HG02642 (cell line): ENCODE measurements at regions not wholly inside any gene's neighbourhood (a gene's known extent, or its start where the extent isn't known, plus 50 kb on each side); places are given as distances from the start of the nearest gene placed in this dataset.

Experiments
- ATAC-seq: cut with Tn5 transposase; IDR thresholded peaks from one replicate; pipeline ENCODE4 v1.9.1; 2021; ENCODE audit warnings: mild to moderate bottlenecking; ENCODE audit not compliant: unreplicated experiment, poor library complexity

DNA sequence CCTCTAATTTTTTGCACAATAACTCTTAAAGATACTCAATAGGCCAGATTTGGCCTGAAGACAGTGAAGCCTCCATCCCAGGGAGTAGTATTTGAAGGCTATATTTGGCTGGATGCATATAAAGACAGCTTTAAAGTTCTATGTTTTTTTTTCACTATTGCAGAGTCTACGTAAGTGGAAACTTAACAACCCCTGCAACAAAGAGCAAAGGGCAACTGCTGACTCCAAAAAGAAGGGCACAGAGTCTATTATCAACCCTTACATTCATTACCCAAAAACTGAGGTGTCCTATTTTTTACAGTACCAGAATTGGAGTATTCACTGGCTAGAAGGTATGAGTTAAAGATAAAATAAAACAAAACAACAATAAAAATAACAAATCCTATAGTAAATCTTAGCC, 329.8 kb upstream of the PKN2 start:
- no peak for ATAC-seq

DNA sequence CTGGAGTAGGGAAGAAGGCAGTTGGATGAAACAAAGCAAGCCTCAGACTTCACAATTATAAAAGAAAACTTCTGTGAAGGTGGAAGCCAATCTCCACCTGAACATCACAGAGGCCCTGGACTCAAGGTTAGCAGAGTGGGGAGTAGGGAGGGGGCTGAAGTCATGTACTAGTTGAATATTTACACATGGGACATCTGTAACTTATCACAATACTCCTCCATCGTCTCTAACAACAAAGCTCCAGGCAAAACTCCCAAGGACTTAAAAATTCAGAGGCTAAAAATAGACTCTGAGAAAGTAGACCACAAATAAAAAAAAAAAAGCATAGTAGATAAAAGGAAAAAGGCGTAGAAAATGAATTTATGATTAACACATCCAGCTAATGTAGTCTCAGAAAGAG, 326.3 kb upstream of the PKN2 start:
- no peak for ATAC-seq

DNA sequence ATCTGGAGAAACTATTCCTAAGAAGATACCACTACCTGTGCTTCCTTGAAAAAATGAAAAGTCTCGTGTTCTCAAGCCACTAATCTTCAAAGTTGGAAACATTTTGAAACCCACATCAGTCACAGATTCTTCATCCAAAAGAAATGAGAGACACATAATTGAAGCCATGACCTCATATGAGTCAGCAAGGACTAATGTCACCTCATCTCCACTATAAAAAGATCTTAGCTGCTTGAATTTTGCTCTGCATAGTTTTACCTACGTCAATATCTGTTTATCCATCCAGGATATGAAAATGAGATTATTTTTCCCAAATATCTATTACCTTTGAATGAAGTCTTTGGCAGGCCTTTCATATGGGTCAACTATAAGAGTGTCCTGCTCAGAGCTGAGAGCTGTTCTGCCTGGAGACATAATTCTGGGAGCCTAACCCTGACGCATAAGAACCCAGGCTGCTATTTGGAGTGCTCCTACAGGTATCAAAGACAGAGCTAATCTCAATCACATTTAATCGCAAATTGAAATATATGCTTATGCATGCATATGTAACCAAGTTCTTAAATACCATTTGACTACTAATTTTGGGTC, 312.5 kb upstream of the PKN2 start:
- no peak for ATAC-seq

DNA sequence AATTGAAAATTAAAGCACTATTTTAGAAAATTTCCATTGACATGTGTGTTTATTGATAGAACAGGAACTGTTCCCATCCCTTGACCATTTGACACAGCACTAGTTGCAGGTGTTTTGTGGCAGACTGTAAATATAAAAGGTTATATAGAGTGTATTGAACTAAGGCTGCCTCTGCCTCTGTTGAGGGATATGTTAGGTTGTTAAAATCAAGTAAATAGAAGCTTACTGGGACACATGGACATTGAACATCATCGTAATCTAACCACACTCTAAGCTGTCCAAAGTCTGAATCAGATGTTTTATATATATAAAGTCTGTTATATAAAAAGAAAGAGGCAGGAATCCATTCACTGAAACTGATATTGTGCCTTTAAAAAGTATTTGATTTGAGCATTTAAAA, 308.1 kb upstream of the PKN2 start:
- no peak for ATAC-seq

DNA sequence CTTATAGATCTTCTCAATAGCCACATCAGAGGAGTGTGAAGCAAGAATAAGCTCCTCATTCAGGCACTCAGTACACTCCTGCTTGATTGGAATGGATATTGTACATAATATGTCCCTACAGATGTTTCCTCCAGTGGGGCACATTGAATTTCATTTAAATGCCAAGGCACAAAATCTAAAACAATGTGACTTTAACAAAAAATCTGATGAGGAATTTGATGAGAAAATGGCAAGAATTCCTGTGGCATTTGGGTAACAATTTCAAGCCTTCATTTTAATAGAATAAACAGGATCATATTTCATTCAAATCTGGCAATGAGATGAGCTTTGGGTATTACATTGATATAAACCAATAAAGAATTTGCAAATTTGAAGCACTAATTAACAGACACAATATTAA, 307.7 kb upstream of the PKN2 start:
- no peak for ATAC-seq

DNA sequence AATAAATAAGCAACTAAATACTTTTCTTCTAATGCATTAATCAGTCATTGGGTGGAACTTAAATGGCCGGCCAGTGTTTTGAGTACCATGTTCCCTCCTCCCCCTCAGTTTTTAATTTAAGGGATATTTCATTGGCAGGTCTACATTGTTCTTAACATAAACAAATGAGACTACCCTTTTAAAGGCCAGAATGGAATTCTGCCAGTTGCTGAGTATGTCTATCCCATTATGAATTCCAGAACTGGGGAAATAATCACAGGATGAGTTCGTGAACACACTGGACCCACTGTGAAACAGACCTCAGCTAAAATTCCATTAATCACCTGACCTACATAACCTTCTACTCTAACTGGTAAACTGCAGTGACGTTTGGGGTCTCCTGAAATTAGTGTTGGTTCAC, 305.5 kb upstream of the PKN2 start:
- no peak for ATAC-seq

DNA sequence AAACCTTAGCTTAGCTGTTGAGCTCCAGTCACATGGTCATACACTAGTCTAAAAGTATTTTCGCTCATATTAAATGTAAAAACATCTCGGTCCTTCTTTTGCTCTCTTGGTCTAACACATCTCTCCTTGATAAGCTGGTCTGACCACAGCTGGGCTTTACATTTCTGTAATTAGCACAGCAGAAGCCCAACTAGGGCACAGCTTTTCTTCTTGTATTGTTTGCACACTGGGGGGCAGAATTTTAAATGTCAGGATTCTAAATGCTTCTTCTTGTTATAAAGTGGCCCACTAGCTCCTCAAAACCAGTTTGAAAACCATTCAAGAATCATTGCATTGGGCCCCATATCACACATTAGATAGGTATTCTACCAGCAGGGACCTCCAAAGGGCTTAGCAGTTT, 289.1 kb upstream of the PKN2 start:
- no peak for ATAC-seq

DNA sequence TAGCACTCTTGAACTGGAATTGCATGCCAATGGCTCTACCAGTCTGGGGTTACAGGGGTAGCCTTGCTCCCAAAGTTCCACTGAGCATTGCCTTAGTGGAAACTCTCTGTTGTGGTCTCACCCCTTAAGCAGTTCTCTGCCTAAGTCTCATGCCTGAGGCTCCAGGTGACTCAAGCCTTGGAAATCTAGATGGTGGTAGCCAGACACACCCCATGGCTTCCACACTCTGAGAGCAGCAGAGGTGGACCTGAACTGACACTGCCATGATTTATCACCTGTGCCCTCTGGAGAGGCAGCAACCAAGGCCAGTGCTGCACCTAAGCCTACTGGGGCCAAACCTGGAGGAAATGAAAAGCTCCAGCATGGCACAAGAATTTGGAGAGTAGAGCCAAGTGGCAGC, 285.7 kb upstream of the PKN2 start:
- no peak for ATAC-seq

DNA sequence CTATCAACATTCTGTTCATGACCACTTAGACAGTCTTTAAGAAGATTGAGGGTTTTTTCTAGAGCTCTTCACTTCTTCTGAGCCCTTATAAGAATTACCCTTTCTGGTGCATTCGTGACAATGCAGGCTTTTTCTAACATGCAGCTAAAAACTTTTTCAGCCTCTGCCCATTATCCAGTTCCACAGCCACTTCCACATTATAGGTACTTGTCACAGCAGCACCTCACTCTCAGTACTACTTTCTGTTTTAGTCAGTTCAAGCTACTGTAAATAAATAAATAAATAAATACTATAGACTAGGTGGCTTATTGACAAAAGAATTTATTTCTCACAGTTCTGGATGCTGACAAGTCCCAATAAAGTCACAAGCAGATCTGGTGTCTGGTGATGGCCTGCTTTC, 284.4 kb upstream of the PKN2 start:
- peak; percentile 80 for ATAC-seq

DNA sequence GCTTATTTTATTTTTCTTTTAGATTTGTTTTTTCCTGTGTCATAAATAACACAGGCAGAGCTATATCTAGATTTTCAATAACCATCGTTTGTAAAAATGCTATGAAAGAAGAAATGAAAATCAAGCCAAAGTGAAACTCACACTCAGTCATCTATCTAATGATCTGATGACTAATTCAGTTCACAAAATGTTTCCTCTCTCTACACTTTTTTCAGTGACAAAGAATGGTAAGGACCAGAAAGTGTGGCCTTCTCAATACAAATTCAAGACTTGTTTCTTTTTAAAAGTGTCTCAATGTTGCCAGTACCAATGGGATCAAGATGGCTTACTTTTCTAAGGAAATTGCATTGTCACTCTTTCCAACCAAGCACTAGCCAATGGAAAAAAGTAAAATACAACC, 282.8 kb upstream of the PKN2 start:
- ATAC-seq: peak; percentile 84

DNA sequence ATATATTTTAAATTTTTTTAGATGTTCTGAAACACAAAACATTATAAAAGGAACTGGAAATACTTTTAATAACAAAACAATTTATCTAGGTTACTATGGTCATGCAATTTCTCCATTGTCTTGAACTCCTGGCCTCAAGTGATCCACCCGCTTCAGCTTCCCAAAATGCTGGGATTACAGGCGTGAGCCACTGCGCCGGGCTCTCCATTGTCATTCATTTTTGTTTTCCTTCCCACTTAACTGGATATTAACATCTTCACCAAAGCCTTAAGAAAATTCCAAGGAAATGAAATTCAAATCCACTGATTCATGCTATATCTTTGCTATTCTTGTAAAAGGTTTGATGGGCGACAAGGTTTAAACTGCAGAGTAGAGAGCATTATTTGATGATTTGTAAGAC, 279.5 kb upstream of the PKN2 start:
- no peak for ATAC-seq

DNA sequence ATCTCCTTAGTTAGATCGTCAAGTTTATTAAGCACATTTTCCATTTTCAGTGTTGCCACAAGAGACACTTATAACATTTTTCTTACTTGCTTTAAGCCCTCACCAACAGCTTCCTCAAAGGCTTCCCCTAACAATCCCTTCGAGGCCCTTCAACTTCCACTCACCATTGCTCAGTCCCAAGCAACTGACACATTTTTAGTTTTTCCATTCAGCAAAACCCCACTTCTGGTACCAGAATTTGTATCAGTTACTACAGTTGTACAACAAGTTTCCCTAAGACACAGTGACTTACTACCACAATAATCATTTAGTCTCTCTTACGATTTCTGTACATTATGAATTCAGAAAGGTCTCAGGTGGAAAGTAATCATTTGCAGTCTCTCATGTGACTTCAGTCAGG, 276.8 kb upstream of the PKN2 start:
- no peak for ATAC-seq

DNA sequence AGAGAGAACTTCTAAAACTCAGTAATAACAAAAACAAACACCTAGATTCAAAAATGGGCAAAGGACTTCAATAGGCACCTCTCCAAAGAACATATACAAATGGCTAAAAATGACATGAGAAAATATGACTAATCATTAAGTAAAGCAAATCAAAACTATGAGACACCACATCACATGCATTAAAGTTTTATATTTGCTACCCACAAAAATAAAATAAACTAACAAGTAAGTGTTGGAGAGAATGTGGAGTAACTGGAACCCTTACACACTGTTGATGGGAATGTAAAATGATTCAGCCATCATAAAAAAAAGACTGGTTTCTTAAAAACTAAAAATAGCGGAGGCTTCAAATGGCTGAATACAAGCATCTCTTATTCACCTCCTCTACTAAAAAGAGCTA, 262.1 kb upstream of the PKN2 start:
- ATAC-seq: no peak

DNA sequence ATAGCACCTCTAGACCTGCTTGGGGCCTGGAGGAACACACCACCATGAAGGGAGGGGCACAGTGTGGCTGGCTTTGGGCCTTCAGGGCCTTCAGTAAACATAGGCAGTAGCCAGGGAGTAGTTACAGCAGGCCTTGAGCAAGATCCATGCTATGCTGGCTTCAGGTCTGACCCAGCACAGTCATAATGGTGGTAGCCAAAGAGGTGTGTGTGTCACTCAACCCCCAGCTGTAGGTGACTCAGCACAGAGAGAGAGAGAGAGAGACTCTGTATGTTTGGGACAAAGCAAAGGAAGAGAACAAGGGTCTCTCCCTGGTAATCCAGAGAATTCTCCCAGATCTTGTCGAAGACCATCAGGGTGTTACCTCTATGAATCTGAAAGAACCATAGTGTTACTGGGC, 250.5 kb upstream of the PKN2 start:
- ATAC-seq: no peak

DNA sequence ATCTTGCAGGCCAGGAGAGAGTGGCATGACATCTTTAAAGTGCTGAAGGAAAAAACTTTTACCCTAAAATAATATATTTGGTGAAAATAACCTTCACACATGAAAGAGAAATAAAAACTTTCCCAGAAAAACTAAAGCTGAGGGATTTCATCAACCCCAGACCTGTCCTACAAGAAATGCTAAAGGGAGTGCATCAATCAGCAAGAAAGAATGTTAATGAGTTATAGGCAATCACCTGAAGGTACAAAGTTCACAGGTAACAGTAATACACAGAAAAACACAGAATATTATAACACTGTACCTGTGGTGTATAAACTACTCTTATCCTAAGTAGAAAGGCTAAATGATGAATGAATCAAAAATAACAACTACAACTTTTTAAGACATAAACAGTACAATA, 249.2 kb upstream of the PKN2 start:
- ATAC-seq: no peak

DNA sequence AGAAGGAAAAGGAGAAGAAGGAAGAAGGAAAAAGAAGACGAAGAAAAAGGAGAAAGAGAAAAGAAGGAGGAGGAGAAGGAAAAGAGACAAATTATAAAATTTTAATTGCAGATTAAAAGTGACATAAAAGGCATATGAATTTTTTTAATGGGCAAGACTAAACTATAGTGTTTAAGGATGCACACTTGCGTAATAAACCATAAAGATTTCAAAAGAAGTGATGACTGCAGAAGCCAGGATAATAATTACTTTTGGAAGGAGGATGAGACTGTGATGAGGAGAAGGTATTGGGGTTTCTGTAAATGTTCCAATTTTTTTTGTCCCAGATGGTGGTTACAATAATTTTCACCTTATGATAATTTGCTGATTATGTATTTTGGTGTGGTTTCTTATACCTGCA, 243.1 kb upstream of the PKN2 start:
- no peak for ATAC-seq

DNA sequence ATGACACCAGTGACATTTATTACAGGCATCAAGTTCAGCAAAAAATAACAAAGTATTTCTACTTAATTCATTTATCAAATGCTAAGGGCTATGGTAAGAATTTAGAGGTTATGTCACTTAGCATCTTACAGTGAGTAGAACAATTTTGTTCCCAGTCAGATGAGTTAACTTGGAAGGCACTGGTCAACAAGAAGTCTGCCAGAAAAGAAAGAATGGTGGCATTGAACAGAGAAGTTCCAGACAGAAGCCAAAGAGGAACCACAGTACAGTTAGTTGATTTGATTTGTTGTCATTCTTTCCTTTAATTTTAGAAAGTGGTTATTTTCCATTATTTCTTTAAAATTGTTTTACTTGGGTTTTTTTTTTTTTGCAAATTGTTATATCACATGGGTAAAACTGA, 232.2 kb upstream of the PKN2 start:
- no peak for ATAC-seq

DNA sequence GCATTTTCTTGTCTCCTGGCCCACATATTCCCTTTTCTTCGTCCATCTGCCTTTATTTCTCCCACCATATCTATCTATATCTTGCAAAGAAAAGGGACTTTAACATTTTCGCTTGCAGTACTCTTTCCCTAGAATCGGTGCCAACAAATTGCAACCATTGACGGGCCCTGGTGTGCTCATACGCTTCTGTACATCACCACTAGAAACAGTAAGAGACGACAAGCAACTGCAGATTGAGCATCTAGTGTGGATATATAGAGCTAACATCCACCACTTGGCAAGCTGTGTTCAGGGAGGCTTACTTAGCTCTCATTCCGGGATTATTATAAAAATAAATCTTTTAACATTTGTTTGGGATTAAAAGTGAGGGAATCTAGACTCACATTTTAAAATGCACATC, 230.8 kb upstream of the PKN2 start:
- ATAC-seq: no peak

DNA sequence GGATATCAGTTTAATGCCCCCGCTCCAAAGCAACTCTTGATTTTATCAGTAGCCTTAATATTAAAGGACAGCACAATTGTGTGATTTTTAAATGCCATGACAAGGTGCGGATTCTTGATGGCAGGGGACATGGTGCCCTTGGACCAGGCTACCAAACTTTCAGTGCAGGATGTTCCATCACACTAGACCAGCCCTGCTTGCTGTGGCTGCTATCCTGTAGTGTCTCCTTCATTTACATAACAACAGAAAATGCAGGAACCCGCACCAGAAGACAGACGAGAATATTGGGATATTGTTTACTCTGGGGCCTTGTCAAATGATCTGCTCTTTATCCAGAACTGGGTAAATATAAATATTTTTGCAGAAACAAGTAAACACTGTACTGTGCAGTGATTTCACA, 229.3 kb upstream of the PKN2 start:
- no peak for ATAC-seq

DNA sequence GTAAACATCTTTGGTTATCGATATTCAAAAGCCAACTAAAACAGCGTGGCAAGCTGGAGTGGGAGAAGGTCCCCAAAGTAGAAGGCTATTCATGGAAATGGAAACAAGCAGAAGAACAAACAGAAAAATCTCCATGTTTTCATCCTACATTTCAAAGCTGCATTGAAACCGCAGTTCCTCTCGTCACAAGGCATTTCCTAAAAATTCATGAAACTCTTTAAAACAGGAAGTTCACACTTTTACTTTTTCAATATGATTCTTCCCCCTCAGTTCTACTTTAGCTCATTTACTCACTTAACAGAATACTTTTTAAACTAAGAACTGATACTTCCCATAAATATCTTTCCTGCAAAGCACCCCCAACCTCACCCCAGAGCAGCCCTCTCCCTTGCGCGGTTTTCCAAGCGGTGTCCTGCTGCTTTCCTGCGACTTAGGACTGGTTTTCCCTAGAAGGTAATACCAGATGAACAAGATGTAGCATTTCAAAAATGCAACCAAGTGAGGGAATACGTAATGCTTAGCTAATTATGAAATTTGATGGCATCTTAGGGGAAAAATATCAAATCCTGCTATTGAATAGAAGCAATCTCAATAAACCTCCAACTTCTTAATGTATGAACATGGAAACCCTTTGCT, 228.3 kb upstream of the PKN2 start:
- no peak for ATAC-seq

DNA sequence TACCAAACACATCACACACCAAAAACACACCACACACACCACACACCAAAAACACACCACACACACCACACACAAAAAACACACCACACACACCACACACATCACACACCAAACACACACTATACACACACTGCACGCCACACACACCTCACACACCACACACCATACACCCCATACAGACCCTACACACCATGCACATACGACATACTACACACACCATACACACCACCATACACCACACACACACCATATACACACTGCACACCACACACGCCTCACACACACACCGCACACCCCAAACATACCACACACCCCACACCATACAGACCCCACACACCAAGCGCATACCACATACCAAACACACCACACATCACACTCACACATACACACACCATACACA, 226.9 kb upstream of the PKN2 start:
- no peak for ATAC-seq

DNA sequence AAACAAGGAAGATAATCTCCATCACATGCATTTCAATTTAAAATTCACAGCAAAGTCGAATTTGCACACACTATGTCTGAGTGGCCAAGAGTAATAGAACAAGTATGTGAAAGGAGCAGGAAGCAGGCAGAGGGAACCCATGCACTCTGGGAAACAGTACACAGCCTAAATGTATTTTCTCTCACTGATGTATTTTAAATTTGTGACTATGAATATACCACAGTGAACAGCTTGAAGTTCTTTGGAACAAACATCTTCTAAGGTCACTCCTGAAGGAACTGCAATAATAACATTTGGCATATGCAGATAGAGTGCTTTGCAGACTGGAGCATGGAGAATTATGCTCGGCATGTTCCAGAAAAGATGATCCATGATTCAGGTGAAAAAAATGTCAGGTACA, 223.1 kb upstream of the PKN2 start:
- ATAC-seq: no peak

DNA sequence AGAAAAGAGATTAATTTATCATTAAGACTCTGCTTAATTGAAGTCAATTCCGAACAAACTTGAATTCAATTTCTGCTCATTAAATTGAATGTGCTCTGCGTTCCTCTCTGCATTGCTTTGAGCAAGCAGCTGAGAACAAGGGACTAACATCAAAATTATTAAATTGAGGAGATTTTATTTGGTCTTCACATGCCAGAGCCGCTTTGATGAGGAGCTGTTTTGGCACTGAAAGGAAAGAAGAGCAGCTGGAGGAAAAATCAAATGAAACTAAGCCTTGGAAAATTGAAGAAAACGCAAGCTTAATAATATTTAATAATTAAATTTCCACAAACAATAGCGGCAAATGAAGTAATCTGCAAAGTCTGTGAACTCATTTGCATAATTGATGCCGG, 222.0 kb upstream of the PKN2 start:
- ATAC-seq: no peak
